OCI-LY1 (cell line): ENCODE measurements at regions not wholly inside any gene's neighbourhood (a gene's known extent, or its start where the extent isn't known, plus 50 kb on each side); places are given as distances from the start of the nearest gene placed in this dataset.

ENCODE experiments used
- EZH2 ChIP-seq: fragments of 200-600 bp; sonication (generic), shearing (Covaris generic); IDR thresholded peaks from 2 replicates; pipeline ENCODE4 v1.8.0; 2017; ENCODE audit warnings: borderline replicate concordance, mixed run types, mild to moderate bottlenecking, antibody characterized with exemption, low read length, moderate library complexity, mixed read lengths
- TF ChIP-seq, protein P1 (sequence below): fragments of 200-600 bp; sonication (generic), shearing (Covaris generic); IDR thresholded peaks from 2 replicates; pipeline ENCODE4 v1.5.1; 2017; ENCODE audit warnings: mild to moderate bottlenecking, antibody characterized with exemption, low read length, moderate library complexity, mixed read lengths

DNA sequence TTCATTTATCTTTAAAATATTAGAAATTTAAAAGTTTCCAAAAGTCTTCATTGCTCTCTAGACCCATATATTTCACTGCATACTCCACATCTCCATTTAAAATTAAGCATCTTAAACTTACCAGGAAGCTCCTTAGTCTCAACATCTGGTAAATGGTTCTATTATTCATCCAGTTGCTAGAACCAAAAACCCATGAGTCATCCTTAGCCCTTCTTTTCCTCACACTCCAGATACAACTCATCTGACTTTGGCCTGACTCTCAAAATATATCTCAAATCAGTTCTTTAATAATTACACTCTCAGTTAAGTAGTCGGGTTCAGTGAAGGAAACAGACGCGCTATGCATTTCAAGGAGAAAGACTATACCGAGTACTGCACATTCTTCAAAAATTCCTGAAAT is 110.2 kb upstream of the COX7C start:
- TF ChIP-seq, protein P1, sequence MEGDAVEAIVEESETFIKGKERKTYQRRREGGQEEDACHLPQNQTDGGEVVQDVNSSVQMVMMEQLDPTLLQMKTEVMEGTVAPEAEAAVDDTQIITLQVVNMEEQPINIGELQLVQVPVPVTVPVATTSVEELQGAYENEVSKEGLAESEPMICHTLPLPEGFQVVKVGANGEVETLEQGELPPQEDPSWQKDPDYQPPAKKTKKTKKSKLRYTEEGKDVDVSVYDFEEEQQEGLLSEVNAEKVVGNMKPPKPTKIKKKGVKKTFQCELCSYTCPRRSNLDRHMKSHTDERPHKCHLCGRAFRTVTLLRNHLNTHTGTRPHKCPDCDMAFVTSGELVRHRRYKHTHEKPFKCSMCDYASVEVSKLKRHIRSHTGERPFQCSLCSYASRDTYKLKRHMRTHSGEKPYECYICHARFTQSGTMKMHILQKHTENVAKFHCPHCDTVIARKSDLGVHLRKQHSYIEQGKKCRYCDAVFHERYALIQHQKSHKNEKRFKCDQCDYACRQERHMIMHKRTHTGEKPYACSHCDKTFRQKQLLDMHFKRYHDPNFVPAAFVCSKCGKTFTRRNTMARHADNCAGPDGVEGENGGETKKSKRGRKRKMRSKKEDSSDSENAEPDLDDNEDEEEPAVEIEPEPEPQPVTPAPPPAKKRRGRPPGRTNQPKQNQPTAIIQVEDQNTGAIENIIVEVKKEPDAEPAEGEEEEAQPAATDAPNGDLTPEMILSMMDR: no peak
- no peak for TF ChIP-seq EZH2
